Left lobe of liver (tissue), 2 donors: ENCODE measurements at regions not wholly inside any gene's neighbourhood (a gene's known extent, or its start where the extent isn't known, plus 50 kb on each side); places are given as distances from the start of the nearest gene placed in this dataset.

Experiments
- ATAC-seq: fragments of 200-7000 bp; cut with Tn5 transposase; one replicate; pipeline ENCODE4 v1.9.1; 2020; ENCODE audit warnings: mild to moderate bottlenecking, moderate library complexity
- DNase-seq: peaks from one replicate; pipeline ENCODE4 v3.0.0-alpha.2; 2020; ENCODE audit warnings: low spot score
- donor health status: DM: no; HTN: no; CAD: no; lungs with moderate emphysema.
- donor health status: DM: no; HTN: yes; CAD: no.

DNA sequence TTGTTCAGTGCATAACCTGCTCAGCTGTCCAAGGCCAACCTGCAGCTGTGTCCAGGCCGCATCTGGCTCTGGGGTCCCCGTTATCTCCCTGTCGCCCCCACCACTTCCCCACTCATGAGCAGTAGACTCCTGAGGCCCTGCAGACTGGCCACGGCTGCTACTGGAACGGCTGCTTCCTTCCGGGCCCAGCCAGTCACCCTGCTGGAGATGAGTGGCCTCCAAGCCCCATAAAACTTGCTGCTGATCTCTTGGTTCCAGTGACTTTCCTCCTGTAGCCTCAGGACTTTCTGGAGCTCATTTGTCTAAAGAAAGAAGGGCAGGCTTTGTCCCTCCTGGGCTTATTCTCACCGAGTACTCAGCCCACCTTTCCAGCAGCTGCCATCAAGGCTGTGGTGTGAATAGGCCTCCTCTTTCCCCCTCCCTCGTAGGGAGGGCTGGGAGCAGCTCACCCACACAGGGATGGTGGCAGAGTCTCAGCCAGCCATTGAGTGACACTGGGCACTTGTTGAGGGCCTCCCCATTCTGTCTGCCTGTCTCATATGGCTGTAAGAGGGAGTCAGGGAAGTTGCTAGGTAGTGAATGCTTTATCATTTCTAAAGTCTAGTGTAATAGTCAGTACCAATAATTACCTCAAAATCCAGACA lies 257.3 kb downstream of the MYCN start:
- no peak for DNase-seq
- ATAC-seq, result no peak

DNA sequence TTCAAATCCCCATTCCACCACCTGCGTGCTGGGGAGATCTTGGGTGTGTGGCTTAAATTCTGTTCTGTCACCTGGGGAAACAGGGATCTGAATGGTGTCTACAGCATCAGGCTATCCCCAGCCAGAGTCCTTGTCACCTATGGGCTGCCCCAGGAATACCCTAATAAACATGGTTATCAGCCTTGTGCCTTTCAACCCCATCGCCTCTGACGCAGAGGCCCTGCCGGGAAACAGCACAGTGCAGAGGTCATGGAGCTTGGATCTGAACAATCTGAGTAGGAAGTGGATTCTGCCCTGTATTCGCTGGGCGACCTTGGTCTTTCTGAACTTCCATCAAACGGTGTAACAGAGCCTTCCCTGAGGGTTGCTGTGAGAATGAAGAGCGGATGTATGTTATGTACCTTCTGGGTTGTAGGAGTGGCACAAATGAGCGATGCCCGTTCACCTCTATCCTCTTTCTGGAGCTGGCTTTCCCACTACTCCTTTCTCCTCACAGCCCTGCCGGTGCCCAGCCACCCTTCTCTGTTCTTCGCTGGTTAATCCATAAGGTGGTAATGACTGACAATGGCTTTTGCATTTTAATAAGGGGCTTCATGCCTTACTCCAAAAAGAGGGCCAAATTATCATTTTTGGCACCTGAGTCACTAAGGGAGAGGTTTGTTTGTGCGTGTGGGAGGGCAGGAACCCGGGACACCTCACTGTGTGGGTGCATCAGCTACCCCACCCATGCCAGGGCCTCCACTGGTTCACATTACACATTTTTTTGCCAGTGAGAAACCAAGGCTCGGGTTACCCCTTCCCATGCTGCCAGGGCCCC lies 256.5 kb downstream of the MYCN start:
- DNase-seq, result no peak
- ATAC-seq, result no peak

DNA sequence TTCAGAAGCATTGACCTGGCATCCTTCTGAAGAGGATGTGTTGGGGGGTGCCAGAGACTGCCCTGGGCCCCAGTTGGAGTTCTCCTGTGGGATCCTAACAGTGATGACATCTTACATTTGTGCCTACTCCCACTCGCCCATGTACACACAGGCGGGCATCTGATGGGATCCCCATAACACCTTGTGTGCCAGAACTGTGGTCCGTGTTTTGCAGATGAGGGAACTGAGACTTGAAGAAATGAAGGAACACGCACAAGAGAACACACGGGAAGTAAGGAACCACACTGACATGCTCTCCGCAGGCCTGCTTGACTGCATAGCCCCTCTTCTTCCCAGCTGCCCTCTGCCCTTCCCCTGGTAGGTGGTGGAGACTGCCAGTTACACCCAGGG lies 255.3 kb downstream of the MYCN start:
- DNase-seq, result no peak
- no peak for ATAC-seq

DNA sequence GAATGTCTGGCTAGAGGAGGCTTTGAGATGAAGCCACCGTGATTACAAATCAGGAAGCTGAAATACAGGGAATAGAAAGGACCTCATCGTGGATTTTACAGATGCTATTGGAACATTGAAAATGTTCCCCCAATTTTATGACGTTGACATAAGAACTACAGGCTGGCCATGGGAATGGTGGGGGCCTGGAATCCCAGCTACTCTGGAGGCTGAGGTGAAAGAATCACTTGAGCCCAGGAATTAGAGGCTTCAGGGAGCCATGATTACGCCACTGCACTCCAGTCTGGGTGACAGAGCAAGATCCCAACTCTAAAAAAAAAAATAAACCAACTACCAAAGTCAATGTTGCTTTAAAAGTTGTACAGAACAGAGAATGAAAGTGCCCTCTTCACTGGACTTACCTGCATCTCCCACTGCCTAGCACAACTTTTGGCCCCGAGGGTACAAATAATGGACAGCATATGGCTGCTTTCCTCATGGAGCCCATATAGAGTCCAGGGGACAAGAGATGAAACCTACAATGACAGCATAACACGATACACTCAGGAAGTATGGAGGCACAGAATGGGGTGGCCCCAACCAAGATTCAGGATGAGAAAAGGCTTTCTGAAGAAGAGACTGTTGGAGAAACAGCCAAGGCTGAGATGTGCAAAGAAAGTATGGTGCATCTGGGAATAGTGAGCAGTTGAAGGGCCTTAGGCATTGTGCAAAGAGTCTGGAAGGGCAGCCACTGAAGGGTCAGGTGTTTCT lies 254.8 kb downstream of the MYCN start:
- DNase-seq, result no peak
- no peak for ATAC-seq

DNA sequence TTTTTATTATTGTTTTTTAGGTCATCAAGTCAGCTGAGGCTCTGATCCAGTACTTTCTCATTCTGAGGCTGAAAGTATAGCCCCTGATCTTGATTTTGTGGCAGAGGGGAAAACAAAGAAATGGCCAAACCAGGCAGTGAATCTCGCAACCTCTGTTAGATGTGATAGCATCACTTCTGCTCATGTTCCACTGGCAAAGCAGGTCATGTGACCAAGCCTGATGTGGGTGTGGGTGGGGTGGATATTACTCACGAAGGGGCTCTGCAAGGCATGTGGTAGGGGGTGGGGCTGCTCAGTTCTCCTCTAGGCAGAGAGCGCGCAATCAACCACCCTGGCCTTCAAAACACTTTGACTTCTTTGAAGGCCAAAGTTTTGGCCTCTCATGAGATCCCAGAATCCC lies 254.2 kb downstream of the MYCN start:
- DNase-seq (no peak), ATAC-seq (no peak)

DNA sequence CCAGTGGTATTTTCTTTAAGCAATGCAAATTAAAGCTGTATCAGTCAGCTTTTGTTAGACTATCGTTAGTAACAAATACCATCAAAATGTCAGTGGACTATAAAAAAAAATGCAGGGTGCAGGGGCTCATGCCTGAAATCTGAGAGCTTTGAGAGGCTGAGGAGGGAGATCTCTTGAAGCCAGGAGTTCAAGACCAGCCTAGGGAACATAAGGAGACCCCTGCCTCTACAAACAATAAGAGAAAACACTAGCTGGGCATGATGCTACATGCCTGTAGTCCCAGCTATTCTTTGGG lies 253.7 kb downstream of the MYCN start:
- ATAC-seq (no peak), DNase-seq (no peak)

DNA sequence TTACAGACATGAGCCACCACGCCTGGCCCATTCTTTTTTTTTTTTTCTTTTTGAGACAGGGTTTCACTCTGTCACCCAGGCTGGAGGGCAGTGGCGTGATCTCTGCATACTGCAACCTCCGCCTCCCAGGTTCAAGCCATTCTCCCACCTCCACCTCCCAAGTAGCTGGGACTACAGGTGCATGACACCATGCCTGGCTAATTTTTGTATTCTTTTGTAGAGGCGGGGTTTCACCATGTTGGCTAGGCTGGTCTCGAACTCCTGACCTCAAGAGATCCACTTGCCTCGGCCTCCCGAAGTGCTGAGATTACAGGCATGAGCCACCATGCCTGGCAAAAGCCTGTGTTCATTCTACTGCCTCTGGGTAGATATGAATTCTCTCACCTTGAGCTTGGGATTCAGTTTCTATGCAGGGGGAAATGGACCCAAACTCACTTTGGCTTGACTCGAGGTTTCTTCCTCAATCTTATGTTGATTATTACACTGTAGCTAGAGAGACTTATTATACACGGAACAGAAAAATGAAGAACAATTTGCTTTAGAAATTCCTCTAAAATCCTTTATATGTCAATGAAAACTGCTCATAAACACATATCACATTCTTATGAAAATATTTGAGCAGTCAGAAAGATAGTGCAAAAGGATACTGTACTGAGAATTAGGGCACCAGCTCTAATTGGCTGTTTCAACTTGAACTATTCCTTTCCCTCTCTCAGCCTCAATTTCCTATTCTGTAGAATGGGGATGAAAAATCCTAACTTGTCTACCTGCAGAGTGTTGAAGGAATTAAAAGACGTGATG lies 252.3 kb downstream of the MYCN start:
- no peak for ATAC-seq
- no peak for DNase-seq

DNA sequence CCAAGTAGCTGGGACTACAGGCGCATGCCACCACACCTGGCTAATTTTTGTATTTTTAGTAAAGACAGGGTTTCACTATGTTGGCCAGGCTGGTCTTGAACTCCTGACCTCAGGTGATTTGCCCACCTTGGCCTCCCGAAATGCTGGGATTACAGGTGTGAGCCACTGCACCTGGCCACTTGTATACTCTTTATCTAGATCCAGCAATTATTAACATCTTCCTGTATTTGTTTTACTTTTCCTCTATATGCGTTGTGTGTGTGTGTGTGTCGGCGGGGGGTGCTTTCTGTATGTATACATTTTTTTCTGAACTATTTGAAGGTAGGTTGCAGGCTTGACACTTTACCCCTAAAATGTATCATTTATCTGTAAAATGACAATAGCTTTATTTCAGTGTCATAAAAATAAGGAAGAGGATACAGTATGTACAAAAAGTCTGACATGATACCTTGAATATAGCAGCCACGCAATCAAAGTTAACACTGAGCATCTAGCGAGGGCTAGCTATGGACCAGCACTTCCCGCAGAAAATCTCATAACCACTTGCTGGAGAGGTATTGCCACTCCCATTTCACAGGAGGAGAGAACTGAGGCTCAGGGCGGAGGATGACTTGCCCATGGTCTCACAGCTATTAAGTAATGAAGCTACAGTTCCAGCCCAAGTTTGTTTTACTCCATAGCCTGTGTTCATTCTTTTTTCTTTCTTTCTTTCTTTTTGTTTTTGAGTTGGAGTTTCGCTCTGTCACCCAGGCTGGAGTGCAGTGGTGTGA lies 251.3 kb downstream of the MYCN start:
- DNase-seq, result no peak

DNA sequence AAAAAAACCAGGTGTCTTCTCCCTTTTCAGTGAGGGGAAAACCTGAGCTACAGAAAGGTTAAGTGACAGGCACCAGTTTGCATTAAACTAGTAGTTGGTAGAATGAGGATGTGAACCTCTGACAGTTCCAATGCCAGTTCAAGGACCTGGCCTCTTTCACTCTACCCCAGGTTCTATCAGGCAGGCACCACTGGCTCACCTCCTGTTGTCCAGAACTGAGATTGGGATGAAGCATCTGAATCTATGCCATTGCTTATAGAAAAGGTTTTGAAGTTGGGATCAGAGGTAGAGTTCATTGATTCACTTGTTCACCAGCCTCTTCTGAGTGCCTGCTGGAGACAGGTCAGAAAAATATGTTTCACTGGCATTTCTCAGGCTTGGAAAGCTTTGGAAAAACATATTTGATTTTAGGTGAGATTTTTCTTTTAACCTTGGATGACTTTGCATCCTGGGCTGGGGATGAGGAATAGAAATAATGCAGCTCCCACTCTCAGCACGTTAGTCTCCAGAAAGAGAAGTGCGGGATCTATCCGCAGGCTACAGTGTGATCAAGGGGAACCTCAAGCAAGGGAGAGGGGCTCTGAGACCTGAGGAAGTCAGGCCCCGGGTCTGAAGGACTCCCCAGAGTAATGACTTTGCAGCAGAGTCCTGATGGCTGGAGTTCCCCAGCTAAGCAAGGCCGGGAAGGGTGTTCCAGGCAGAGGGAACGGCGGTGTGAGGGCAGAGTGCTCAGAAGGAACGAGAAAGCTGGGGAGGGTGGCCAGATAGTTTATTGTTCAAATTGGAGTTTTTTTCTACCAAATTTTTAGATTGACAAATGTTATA lies 250.3 kb downstream of the MYCN start:
- DNase-seq (no peak), ATAC-seq (no peak)

More for the DNA sequence above, 251.3 kb downstream of the MYCN start:
- ATAC-seq, result no peak

DNA sequence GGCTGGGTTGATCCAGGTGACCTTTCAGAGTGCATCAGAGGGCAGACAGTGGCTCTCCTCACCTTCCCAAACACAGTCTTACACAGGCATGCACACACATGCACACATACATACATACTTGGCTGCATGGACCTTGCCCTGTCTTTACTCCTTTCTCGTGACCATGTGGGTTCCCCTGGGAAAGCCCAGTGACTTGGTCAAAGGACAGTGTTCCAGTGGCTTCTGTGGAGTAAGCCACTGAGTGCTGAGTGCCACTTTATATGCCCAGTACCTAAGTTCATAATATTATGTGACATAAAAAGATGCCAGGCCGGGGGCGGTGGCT lies 249.4 kb downstream of the MYCN start:
- ATAC-seq, result no peak
- DNase-seq, result no peak

DNA sequence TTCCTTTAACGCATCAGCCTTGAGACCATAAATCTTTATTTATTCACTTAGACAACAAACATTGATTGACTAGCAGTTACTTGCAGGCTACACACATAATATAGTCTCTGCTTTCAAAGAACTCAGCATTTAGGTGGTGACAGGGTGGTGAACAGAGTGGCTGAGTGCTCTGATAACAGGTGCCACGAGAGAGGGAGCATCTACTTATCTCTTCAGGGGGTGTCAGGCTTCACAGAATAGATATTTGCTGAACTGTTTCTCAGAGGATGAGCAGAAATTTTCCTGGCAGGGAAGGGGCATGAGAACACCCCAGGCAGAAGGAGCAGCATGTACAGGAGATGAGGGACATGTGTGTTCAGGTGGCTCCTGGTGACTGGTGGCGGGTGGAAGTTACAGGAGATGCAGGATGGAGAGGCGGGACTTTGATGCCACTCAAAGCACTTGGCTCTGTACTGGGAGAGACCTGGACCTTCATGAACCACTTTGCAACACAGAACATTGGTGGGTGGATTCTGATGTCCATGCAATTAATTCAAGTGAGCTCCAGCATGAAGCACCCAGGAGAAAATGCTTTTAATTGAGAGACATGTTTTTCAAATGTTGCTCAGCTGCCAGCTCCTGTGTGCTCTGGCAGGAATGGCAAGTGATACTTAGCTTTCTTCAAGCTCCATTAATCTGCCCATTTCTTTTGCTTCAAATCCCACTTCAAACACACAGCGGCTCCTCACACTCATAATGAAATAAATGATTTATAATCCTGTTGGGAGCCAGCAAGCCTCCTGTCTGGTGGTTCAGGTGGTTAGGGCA lies 248.9 kb downstream of the MYCN start:
- no peak for ATAC-seq
- DNase-seq, result no peak

DNA sequence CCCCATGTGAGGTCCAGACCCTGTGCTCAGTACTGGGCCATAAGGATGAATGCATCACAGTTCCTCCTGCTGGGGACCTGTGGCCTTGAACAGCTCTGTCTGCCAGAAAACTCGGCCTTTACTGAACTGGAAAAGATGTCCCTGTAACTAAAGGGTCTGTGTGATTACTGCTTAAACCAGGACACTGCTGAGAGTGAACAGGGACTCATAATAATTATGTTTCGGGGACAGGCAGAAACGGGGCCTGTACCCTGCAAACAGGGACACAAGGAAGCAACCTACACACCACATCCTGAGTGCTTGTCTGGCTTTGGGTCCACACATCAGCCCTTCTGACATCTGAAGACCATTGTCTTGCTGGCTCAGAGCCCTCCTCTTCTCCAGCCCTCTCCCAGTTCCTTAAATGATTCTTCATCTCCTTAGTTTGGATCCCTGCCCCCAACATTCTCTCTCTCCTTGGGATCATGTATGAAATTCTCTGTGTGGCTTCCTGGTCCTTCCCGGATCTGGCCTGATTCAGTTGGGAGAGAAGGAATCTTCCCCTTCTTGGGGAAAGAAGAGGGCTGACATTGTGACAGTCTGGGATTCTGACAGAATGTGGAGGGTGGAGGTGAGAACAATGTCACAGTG lies 248.0 kb downstream of the MYCN start:
- ATAC-seq (no peak), DNase-seq (no peak)

DNA sequence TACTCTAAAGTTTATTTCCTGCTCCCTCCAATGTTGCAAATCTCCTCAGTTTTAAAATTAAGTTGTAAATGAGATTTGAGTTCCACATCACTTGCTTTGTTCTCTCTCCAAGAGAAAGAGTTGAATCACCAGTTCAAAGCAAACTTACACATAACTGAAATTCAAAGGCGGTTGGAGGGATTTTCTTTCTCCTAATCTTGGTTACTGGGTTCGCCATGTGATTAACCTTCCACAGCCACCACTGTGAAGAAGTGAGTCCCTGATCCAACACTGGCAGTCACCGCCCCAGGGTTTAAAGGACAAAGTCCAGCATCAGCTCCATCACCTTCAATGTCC lies 247.1 kb downstream of the MYCN start:
- DNase-seq (no peak), ATAC-seq (no peak)

DNA sequence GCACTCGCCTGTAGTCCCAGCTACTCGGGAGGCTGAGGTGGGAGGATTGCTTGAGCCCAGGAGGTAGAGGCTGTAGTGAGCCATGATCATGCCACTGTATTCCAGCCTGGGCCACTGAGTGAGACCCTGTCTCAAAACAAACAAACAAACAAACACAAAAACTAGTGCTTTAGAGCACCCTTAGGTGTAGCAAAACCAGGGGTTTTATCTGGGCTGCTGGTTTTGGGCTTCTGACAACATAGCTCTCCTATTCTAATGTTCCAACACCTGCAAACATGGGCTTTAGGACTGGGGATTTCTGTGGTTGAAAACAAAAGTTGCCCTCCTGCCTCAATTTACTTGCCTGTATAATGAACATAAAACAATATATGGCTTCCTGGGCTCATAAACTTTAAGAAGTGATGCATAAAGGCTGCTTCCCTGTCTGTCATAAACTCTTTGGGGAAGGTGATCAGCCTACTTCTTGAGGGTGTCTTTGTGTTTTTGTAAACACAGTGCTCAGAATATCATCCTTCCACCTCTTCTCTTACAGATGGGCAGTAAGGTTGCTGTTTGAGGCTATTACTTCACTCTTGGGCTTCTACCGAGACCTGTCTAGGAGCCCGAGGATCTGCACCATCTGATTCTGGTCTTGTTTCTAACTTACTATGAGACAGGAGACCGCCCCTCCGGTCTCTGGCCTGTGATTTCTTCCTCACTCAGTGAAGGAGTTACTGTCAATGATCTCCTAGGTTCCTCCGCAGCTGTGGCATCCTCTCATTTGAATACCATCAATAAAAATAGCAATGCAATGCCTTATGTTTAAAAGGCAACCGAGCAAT lies 246.5 kb downstream of the MYCN start:
- DNase-seq (no peak), ATAC-seq (no peak)

DNA sequence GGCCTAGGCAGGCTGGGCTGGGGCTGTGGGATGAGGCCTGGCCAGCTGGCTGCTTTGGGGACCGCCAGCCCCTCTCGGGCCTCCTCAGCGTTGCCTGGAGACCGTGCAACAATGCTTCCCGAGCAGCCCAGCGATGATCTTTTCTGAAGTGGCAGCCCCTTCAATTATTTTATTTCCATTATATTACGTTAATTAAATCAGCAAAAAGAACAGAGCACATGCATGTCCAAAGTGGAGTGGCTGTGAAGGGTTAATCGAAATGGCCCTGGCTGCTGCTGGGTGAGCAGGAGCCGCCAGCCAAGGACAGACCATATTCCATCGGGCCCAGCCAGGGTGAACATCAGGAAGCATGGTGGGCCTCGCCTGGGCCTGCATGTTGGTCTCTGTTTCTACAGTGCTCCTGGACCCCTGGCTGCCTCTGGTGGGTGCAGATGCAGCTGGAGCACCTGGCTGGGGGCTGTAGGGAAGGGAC lies 245.5 kb downstream of the MYCN start:
- ATAC-seq, result no peak
- DNase-seq, result no peak

DNA sequence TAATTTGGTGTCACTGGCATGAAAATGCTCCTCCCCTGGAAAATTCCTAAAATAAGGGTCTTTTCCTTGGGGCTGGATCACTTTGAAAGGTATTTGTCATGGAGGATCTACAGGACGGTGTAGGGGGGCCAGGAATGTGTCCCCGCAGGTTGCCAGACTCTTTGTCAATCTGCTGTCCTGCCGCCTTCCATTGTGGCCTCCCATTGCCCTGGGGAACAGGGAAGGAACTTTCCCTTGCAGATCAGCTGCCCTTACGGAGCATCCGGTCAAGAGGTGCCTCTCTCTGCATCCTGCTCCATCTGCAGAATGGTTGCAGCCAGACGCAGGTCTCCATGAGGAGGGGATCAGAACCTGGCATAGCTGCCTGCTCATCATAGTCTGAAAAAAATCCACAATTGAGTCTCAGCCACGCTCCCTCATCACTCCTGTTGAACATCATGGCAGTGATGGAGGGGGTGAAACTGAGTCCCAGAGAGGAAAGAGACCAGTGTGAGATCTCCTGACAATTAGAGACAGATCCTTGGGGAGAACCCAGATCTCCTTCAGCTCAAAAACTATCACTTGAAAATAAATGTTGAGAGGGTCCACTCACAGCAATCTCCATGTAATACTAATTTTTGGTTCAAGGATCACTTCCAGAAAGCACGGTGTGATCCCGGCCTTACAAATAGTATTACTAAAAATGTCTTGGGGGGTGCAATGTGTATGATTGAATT lies 244.8 kb downstream of the MYCN start:
- no peak for DNase-seq
- no peak for ATAC-seq

DNA sequence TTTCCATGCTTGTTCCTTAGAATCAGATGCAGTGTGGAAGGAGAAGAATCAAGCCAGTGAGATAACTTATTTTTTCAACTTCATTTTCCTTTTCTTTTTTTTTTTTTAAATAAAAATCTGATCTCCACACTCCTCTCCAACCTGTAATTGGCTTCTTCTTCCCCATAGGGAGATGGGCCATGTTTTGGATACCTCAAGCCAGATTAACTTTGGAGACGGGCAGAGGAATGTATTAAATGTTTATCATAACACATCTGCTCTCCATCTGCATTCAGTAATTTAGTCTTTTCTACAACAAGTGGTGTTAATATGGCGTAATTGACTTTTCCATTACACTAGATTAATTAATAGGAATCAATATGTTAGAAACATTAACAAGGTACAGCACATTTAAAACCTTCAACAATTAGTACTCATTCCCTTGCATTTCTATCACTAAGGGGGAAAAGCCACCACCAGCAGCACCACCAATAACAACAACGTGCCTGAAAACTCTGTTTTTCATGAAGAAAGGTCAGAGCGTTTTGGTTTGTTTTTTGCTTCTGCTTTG lies 244.1 kb downstream of the MYCN start:
- ATAC-seq (no peak), DNase-seq (no peak)
